ENCODE measurements at regions not wholly inside any gene's neighbourhood (a gene's known extent, or its start where the extent isn't known, plus 50 kb on each side); places are given as distances from the start of the nearest gene placed in this dataset.

GRCh38 chr11:30120045-30120589 lies 103.3 kb upstream of the KCNA4 start:
- no peak overlapping the region for H2AFZ ChIP-seq (replicated peaks; ENCODE audit: low read length, poor library complexity)
- no peaks in the 10 kb centered on the region for H3K79me1 ChIP-seq (ENCODE audit: low read depth in 1 of 2, low read length in 2 of 2)
- H2BK120ac ChIP-seq (ENCODE audit: low read depth, low read length), result no peak overlapping the region
- no peak overlapping the region for H2BK5ac ChIP-seq (ENCODE audit: low read depth, low read length, poor library complexity, severe bottlenecking)
- H3K27ac ChIP-seq (ENCODE audit: insufficient read depth, low read length), result no peak overlapping the region
- no peak for TF ChIP-seq MAFK (IDR thresholded peaks at IDR 0.05; ENCODE audit: low read depth, low read length)
- H3K4me3 ChIP-seq (ENCODE audit: insufficient read depth, low read depth, low read length), result no peak overlapping the region
- H3K4me2 ChIP-seq (ENCODE audit: low read depth, low read length), result no peak overlapping the region
- H4K8ac ChIP-seq (ENCODE audit: low read depth in 2 of 2, low read length in 2 of 2), result no peak overlapping the region
- no peak overlapping the region for H3K9ac ChIP-seq (ENCODE audit: low read depth, low read length)
- ATAC-seq (ENCODE audit: low read depth) (no peak), DNase-seq (no peak)
- no TSS peak for BruUV-seq (replicated peaks)
- H3K9me1 ChIP-seq (ENCODE audit: insufficient read depth, low read length), result no peaks in the 10 kb centered on the region
- H3K23ac ChIP-seq (ENCODE audit: low read depth, low read length), result no peak overlapping the region
- no peak overlapping the region for H3K18ac ChIP-seq (ENCODE audit: low read depth, low read length)
- no peak overlapping the region for H2BK20ac ChIP-seq (ENCODE audit: low read depth, low read length)
- H2BK15ac ChIP-seq (ENCODE audit: low read depth, low read length), result no peak overlapping the region
- no peaks in the 10 kb centered on the region for H3K27me3 ChIP-seq (ENCODE audit: control insufficient read depth, insufficient read depth, low read length)
- H4K20me1 ChIP-seq (ENCODE audit: insufficient read depth, low read length), result no peaks in the 10 kb centered on the region
- intact Hi-C loops (cut with micrococcal nuclease) (no loop called here), in situ Hi-C loops (cut with MboI; ENCODE audit: low sequenced_read_pairs) (no loop called here), dilution Hi-C loops (cut with HindIII; ENCODE audit: low sequenced_read_pairs, unreplicated experiment) (no loop called here)
- H4K5ac ChIP-seq (ENCODE audit: low read depth, low read length), result no peak overlapping the region
- H2AK9ac ChIP-seq (replicated peaks; ENCODE audit: low read depth, low read length, poor library complexity), result no peak overlapping the region
- H3K4ac ChIP-seq (ENCODE audit: low read depth, low read length), result no peak overlapping the region
- no peak overlapping the region for H4K91ac ChIP-seq (ENCODE audit: insufficient read depth, low read depth, low read length)
- POLR2A ChIA-PET (ENCODE audit: unreplicated experiment), result no interaction called here
- no peaks in the 10 kb centered on the region for H3K36me3 ChIP-seq (ENCODE audit: control insufficient read depth, insufficient read depth, low read length)
- no peaks in the 10 kb centered on the region for H3K4me1 ChIP-seq (ENCODE audit: control insufficient read depth, insufficient read depth, low read length)
- H3K9me3 ChIP-seq (ENCODE audit: control insufficient read depth, insufficient read depth, low read length), result no peaks in the 10 kb centered on the region
- no peak overlapping the region for H3K56ac ChIP-seq (ENCODE audit: extremely low read depth, insufficient read depth, low read length)
- no peak overlapping the region for H3K14ac ChIP-seq (replicated peaks; ENCODE audit: low read depth, low read length)
- no CpG with 5 or more reads among the region's 4 CpGs for WGBS, 2 experiments (ENCODE audit: extremely low coverage in 2 of 2, insufficient read length in 1 of 2)
- H2AK5ac ChIP-seq (ENCODE audit: low read depth, low read length), result no peak overlapping the region
- CTCF ChIA-PET, result no interaction called here

Data from IMR-90 (cell line).